ENCODE measurements at regions not wholly inside any gene's neighbourhood (a gene's known extent, or its start where the extent isn't known, plus 50 kb on each side); places are given as distances from the start of the nearest gene placed in this dataset.

GRCh38 chr11:11003226-11003625, 145.4 kb upstream of the ZBED5 start:
- Mint-ChIP-seq H3K27ac (no peak overlapping the region), H3K4me1 (no peaks in the 10 kb centered on the region), H3K4me3 (no peak overlapping the region), H3K27me3 (peaks cover 29% of the 10 kb centered on the region), H3K36me3 (ENCODE audit: low read depth) (no peaks in the 10 kb centered on the region), H3K9me3 (ENCODE audit: low read depth) (peaks cover 2% of the 10 kb centered on the region)
- no peak for DNase-seq
- ChIA-PET POLR2A (no interaction called here), CTCF (interaction anchor here (0.7 to 1.3 kb wide), 5 partner anchors 18 to 254 kb away, joined by 3 to 4 read pairs (median 3); no protein-coding TSS in a partner anchor)
- ATAC-seq = no peak
- intact Hi-C loops (cut with DNase I, micrococcal nuclease) = no loop called here

DNA sequence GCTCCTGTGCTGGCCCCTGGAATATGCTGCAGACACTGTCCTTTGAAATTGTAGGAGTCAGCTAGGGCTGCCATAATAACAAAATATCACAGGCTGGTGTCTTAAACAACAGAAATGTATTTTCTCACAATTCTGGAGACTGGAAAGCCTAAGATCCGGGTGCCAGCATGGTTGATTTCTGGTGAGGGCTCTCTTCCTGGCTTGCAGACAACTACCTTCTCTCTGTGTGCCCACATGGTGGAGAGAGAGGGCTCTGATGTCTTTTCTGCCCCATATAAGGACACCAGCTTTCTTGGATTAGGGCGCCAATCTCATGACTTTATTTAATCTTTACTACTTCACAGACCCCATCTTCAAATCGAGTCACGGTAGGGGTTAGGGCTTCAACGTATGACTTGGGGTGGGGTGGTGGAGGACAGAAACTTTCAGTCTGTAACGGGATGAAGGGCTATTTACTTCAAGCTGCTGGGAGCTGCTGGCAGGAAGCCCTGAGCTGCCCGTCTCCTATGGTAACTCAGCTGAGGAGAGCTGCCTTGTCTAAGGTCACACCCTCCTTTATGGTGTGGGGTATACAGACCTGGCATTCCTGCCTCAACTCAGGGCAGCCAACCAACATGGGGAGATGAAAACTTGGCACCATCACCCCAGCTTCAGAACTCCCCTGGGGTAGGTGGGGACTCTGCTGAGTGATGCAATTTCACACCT, 142.9 kb upstream of the ZBED5 start:
- Mint-ChIP-seq H3K27ac (no peak overlapping the region), H3K4me3 (no peak overlapping the region), H3K36me3 (ENCODE audit: low read depth) (no peaks in the 10 kb centered on the region), H3K27me3 (peaks cover 29% of the 10 kb centered on the region), H3K9me3 (ENCODE audit: low read depth) (peaks cover 2% of the 10 kb centered on the region), H3K4me1 (no peaks in the 10 kb centered on the region)
- DNase-seq (no peak), ATAC-seq (no peak)
- ChIA-PET POLR2A (no interaction called here), CTCF (interaction anchor here (0.5 to 1.5 kb wide), 4 partner anchors 66 to 791 kb away, joined by 3 to 5 read pairs (median 4); no protein-coding TSS in a partner anchor)
- intact Hi-C loops (cut with DNase I, micrococcal nuclease) = no loop called here

DNA sequence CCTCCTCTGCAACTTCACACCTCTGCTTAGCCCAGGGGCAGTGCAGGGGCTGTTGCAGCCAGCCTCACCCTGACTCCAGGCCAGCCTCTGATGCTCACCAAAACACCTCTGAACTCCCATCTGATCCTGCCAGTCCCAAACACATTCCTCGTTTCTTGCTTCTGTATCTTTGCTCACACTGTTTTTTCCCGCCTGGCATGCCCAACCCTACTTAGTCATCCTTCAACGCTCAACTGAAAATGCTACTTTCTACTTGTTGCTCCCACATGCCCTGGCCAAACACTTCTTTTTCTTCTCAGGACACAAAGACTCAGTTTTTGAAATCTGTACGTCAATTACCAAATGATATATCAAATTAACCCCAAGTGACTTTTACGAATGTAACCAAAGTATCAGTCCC, 140.8 kb upstream of the ZBED5 start:
- no peak for ATAC-seq
- Mint-ChIP-seq H3K4me3 (no peak overlapping the region), H3K27ac (no peak overlapping the region), H3K4me1 (no peaks in the 10 kb centered on the region), H3K9me3 (ENCODE audit: low read depth) (no peaks in the 10 kb centered on the region), H3K27me3 (peaks cover 24% of the 10 kb centered on the region), H3K36me3 (ENCODE audit: low read depth) (no peaks in the 10 kb centered on the region)
- intact Hi-C loops (cut with DNase I, micrococcal nuclease) = no loop called here
- ChIA-PET POLR2A (no interaction called here), CTCF (interaction anchor here (1.1 kb wide), 1 partner anchor 57 kb away, joined by 4 read pairs; no protein-coding TSS in a partner anchor)
- no peak for DNase-seq

DNA sequence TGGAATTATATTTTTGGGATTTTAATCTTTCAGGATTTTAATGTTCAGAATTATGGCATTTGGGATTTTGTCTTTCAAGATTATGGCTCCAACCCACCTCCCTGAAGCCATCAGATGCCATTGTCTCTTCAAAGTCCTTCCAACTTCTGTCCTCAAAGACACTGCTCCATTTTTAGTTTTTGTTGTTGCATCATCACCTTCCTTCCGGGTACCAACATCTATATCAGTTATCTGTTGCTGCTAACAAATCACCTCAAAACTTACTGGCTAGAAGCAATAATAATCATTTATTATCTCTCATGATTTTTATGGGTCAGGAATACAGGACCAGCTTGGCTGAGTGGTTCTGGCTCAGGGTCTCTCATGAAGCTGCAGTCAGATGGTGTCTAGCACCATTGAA, 138.8 kb upstream of the ZBED5 start:
- ChIA-PET POLR2A (no interaction called here), CTCF (no interaction called here)
- DNase-seq (no peak), ATAC-seq (no peak)
- no peak overlapping the region for H3K27ac Mint-ChIP-seq
- no peaks in the 10 kb centered on the region for H3K4me1 Mint-ChIP-seq
- no peaks in the 10 kb centered on the region for H3K9me3 Mint-ChIP-seq (ENCODE audit: low read depth)
- no peak overlapping the region for H3K4me3 Mint-ChIP-seq
- H3K27me3 Mint-ChIP-seq = peaks cover 12% of the 10 kb centered on the region
- intact Hi-C loops (cut with DNase I, micrococcal nuclease) = no loop called here
- no peaks in the 10 kb centered on the region for H3K36me3 Mint-ChIP-seq (ENCODE audit: low read depth)

GRCh38 chr11:10993640-10994039, 135.8 kb upstream of the ZBED5 start:
- DNase-seq (no peak), ATAC-seq (no peak)
- ChIA-PET POLR2A (interaction anchor here (0.6 kb wide), 1 partner anchor 1119 kb away, joined by 3 read pairs; no protein-coding TSS in a partner anchor), CTCF (interaction anchor here (0.6 kb wide), 1 partner anchor 1310 kb away, joined by 5 read pairs; no protein-coding TSS in a partner anchor)
- no peaks in the 10 kb centered on the region for H3K9me3 Mint-ChIP-seq (ENCODE audit: low read depth)
- H3K27me3 Mint-ChIP-seq = peaks cover 5% of the 10 kb centered on the region
- H3K27ac Mint-ChIP-seq = no peak overlapping the region
- H3K36me3 Mint-ChIP-seq (ENCODE audit: low read depth) = no peaks in the 10 kb centered on the region
- H3K4me3 Mint-ChIP-seq = no peak overlapping the region
- no peaks in the 10 kb centered on the region for H3K4me1 Mint-ChIP-seq
- intact Hi-C loops (cut with DNase I, micrococcal nuclease) = no loop called here

DNA sequence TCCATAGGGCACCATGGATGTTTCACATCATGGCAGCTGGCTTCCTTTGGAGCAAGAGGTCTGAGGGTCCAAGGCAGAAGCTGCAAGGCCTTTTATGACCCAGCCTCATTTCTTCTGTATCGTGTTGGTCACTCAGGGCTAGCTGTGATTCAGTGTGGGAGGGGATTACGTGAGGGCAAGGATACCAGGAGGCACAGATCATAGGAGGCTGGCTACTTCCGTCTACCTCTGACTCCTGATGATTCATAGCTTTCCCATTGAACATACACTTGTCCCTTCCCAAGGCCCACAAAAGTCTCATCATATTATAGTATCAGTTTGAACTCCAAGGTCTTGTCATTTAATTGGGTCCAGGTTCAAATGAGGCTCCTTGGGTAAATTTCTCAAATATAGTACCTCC, 135.3 kb upstream of the ZBED5 start:
- Mint-ChIP-seq H3K36me3 (ENCODE audit: low read depth) (no peaks in the 10 kb centered on the region), H3K27ac (no peak overlapping the region), H3K27me3 (peaks cover 3% of the 10 kb centered on the region), H3K4me3 (no peak overlapping the region), H3K4me1 (no peaks in the 10 kb centered on the region), H3K9me3 (ENCODE audit: low read depth) (no peaks in the 10 kb centered on the region)
- ChIA-PET CTCF (interaction anchor here (0.6 kb wide), 2 partner anchors 533 to 1310 kb away, joined by 4 to 5 read pairs; no protein-coding TSS in a partner anchor), POLR2A (interaction anchor here (0.6 kb wide), 1 partner anchor 1120 kb away, joined by 3 read pairs; no protein-coding TSS in a partner anchor)
- DNase-seq = no peak
- intact Hi-C loops (cut with DNase I, micrococcal nuclease) = no loop called here
- ATAC-seq = no peak

DNA sequence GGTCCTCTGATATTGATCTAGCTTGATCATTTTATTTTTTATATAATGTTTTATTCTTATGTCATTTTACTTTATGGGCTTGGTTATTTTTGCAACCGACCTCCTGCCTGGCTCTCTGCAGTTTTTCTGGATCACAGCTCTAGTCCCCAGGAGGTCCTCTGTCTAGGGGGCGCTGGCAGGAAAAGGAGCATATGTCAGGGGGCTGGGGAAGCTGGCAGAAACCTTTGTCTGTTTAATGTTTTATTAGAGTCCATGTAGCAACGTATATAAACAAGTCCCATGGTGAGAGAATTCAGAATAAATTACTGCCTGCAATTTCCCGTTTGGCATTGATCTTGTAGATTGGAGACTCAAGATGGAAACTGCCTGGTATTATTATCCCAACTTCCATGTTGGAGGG, 133.5 kb upstream of the ZBED5 start:
- intact Hi-C loops (cut with DNase I, micrococcal nuclease) = no loop called here
- no peaks in the 10 kb centered on the region for H3K36me3 Mint-ChIP-seq (ENCODE audit: low read depth)
- no peak overlapping the region for H3K4me3 Mint-ChIP-seq
- ChIA-PET POLR2A (interaction anchor here (0.6 kb wide), 1 partner anchor 33 kb away, joined by 8 read pairs; no protein-coding TSS in a partner anchor), CTCF (interaction anchor here (1.2 kb wide), 1 partner anchor 20 kb away, joined by 3 read pairs; no protein-coding TSS in a partner anchor)
- no peaks in the 10 kb centered on the region for H3K27me3 Mint-ChIP-seq
- DNase-seq (no peak), ATAC-seq (no peak)
- H3K4me1 Mint-ChIP-seq = no peaks in the 10 kb centered on the region
- H3K27ac Mint-ChIP-seq = no peak overlapping the region
- H3K9me3 Mint-ChIP-seq (ENCODE audit: low read depth) = no peaks in the 10 kb centered on the region

- DNase-seq (no peak), ATAC-seq (no peak)
- CTCF ChIA-PET = interaction anchor here (0.6 to 1.2 kb wide), 2 partner anchors 10 to 20 kb away, joined by 3 read pairs; no protein-coding TSS in a partner anchor
- intact Hi-C loops (cut with DNase I, micrococcal nuclease) = no loop called here
- POLR2A ChIA-PET = no interaction called here
- Mint-ChIP-seq H3K36me3 (ENCODE audit: low read depth) (no peaks in the 10 kb centered on the region), H3K4me1 (no peaks in the 10 kb centered on the region), H3K9me3 (ENCODE audit: low read depth) (no peaks in the 10 kb centered on the region), H3K4me3 (no peak overlapping the region), H3K27ac (no peak overlapping the region), H3K27me3 (no peaks in the 10 kb centered on the region)
Observed at GRCh38 chr11:10990637-10991193, 132.9 kb upstream of the ZBED5 start.

- Mint-ChIP-seq H3K27ac (no peak overlapping the region), H3K9me3 (ENCODE audit: low read depth) (no peaks in the 10 kb centered on the region), H3K4me1 (no peaks in the 10 kb centered on the region), H3K36me3 (ENCODE audit: low read depth) (no peaks in the 10 kb centered on the region), H3K27me3 (no peaks in the 10 kb centered on the region), H3K4me3 (no peak overlapping the region)
- ATAC-seq = no peak
- intact Hi-C loops (cut with DNase I, micrococcal nuclease) = no loop called here
- DNase-seq = no peak
- CTCF ChIA-PET = interaction anchor here (0.6 kb wide), 1 partner anchor 9 kb away, joined by 3 read pairs; no protein-coding TSS in a partner anchor
- POLR2A ChIA-PET = no interaction called here
Observed at GRCh38 chr11:10990160-10990559, 132.3 kb upstream of the ZBED5 start.

DNA sequence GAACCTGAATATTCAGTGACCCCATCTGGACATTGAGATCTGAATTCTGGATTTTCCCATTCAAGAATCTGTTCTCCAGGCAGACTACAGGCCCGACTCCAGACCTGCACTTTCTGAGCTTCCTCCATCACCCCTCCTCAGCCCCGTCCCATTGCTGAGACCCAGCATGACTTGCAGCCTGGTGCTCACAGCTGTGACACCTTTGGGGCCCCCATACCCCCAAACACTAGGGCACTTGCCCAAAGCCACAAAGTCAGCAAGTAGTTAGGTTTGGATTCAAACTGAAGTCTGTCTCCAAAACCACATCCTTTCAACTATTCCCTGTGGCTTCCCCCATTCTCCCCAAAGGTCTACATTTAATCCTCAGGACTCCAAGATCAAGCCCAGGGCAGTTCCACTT, 128.2 kb upstream of the ZBED5 start:
- Mint-ChIP-seq H3K27me3 (no peaks in the 10 kb centered on the region), H3K4me1 (no peaks in the 10 kb centered on the region), H3K27ac (no peak overlapping the region), H3K9me3 (ENCODE audit: low read depth) (no peaks in the 10 kb centered on the region), H3K36me3 (ENCODE audit: low read depth) (no peaks in the 10 kb centered on the region), H3K4me3 (no peak overlapping the region)
- ChIA-PET CTCF (interaction anchor here (1.2 to 1.6 kb wide), 2 partner anchors 10 to 52 kb away, joined by 3 to 4 read pairs; no protein-coding TSS in a partner anchor), POLR2A (no interaction called here)
- no peak for DNase-seq
- intact Hi-C loops (cut with DNase I, micrococcal nuclease) = no loop called here
- ATAC-seq = no peak

DNA sequence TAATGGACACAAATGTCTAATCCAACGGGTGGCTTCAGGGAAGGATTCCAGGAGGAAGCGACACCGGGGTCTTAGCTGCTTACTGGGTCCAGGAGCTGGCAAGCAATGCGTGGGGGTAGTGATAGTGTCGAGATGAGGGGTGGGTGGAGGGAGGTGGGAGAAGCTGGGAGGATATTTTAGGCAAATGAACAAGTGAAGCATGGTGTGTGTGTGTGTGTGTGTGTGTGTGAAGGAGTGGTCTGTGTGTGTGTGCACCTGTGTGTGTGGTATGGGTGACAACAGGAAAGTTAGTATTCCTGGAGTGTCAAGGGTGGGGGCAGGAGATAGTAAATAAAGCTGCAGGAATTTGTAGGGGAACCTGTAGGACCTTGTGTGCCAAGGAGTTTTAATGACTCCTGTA, 126.9 kb upstream of the ZBED5 start:
- H3K36me3 Mint-ChIP-seq (ENCODE audit: low read depth) = no peaks in the 10 kb centered on the region
- no peak for ATAC-seq
- H3K4me3 Mint-ChIP-seq = no peak overlapping the region
- ChIA-PET CTCF (interaction anchor here (0.8 to 1.6 kb wide), 2 partner anchors 9 to 193 kb away, joined by 3 to 4 read pairs; no protein-coding TSS in a partner anchor), POLR2A (no interaction called here)
- no peaks in the 10 kb centered on the region for H3K4me1 Mint-ChIP-seq
- H3K9me3 Mint-ChIP-seq (ENCODE audit: low read depth) = no peaks in the 10 kb centered on the region
- no peak for DNase-seq
- H3K27me3 Mint-ChIP-seq = no peaks in the 10 kb centered on the region
- no peak overlapping the region for H3K27ac Mint-ChIP-seq
- intact Hi-C loops (cut with DNase I, micrococcal nuclease) = no loop called here

DNA sequence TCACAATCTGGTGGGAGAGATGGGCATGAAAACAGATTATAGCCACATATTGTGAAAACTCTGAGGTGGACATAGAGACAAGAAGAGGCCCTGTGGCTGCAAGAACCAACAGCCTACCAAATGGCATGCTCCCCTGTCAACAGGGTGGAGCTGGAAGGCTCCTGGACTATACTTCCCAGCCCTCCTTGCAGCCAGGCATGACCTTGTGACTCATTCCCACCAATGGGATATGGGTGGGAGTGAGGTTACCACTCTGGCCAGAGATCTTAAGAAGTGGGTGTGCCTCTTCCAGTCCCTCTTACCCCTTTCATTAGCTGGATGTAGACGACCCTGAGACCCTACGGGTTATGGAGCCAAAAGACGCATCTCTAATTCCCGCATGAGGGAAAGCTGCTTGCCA, 126.4 kb upstream of the ZBED5 start:
- Mint-ChIP-seq H3K27ac (no peak overlapping the region), H3K9me3 (ENCODE audit: low read depth) (no peaks in the 10 kb centered on the region), H3K4me3 (no peak overlapping the region), H3K36me3 (ENCODE audit: low read depth) (no peaks in the 10 kb centered on the region), H3K4me1 (no peaks in the 10 kb centered on the region), H3K27me3 (no peaks in the 10 kb centered on the region)
- CTCF ChIA-PET = interaction anchor here (0.8 to 1.6 kb wide), 2 partner anchors 8 to 193 kb away, joined by 3 to 4 read pairs; no protein-coding TSS in a partner anchor
- intact Hi-C loops (cut with DNase I, micrococcal nuclease) = no loop called here
- ATAC-seq (no peak), DNase-seq (no peak)
- POLR2A ChIA-PET = no interaction called here
